A549 (cell line): ENCODE measurements at regions not wholly inside any gene's neighbourhood (a gene's known extent, or its start where the extent isn't known, plus 50 kb on each side); places are given as distances from the start of the nearest gene placed in this dataset.

Experiments
- ATAC-seq, 2 experiments: fragments of 200-7000 bp in 1 of 2; fragments of >200 bp in 1 of 2; cut with Nextera tagmentation in 1 of 2; cut with Tn5 transposase in 1 of 2; 3 replicates each; pipeline versions ENCODE4 v1.8.0 to v1.9.1; 2018 to 2020; ENCODE audit warnings: mild to moderate bottlenecking in 1 of 2, moderate library complexity in 1 of 2
- CTCF ChIA-PET: fragments of 300-600 bp; sonication (Branson Sonifier 250); formaldehyde crosslinking; extraction: SDS; loops from one replicate; lab custom pipeline; 2021; ENCODE audit warnings: antibody characterized with exemption, inconsistent platforms; lab: Yijun Ruan, JAX
- POLR2A ChIA-PET: fragments of 350-600 bp; formaldehyde crosslinking; extraction: SDS; loops from one replicate; lab custom pipeline; 2021; ENCODE audit warnings: antibody characterized with exemption, inconsistent platforms; lab: Yijun Ruan, JAX
- DNase-seq, 2 experiments: peaks; one replicate each; pipeline versions ENCODE4 v3.0.0 to v3.0.0-alpha.2; 2011 to 2016; ENCODE audit warnings: low read depth in 1 of 2, low spot score in 1 of 2
- FAIRE-seq: peaks from 2 replicates; lab custom pipeline; 2011; peaks lifted over from hg19 to GRCh38; lab: Jason Lieb, UNC
- H3K27ac ChIP-seq, 2 experiments: fragments of >200 bp; sonication (Bioruptor Twin); formaldehyde crosslinking; 3 replicates each; pipeline ENCODE4 v1.5.1; 2016 to 2017
- H3K4me1 ChIP-seq: fragments of >200 bp; sonication (Bioruptor Twin); formaldehyde crosslinking; 3 replicates; pipeline ENCODE4 v1.6.1; 2016
- H3K4me2 ChIP-seq: fragments of >200 bp; sonication (Bioruptor Twin); formaldehyde crosslinking; 3 replicates; pipeline ENCODE4 v1.6.1; 2016
- H3K4me3 ChIP-seq: fragments of >200 bp; sonication (Bioruptor Twin); formaldehyde crosslinking; 3 replicates; pipeline ENCODE4 v1.5.1; 2016
- H3K9me3 ChIP-seq: fragments of >200 bp; sonication (Bioruptor Twin); formaldehyde crosslinking; 3 replicates; pipeline ENCODE4 v1.6.1; 2016
- CEBPB ChIP-seq, 2 experiments: fragments of >200 bp in 1 of 2; sonication (Bioruptor Twin) in 1 of 2; formaldehyde crosslinking in 1 of 2; IDR thresholded peaks; 2 replicates each; pipeline ENCODE4 v1.6.1; 2012 to 2016
- EHMT2 ChIP-seq: fragments of 200-600 bp; sonication (generic); IDR thresholded peaks from 2 replicates; pipeline ENCODE4 v1.6.1; 2016; ENCODE audit warnings: antibody characterized with exemption, low read depth, mild to moderate bottlenecking, moderate library complexity
- FOSB ChIP-seq: fragments of 250-450 bp; sonication (Bioruptor Pico); IDR thresholded peaks from 2 replicates; pipeline ENCODE4 v1.5.0; 2020; ENCODE audit warnings: mild to moderate bottlenecking, moderate library complexity
- FOXS1 ChIP-seq: fragments of 250-450 bp; sonication (Bioruptor Pico); IDR thresholded peaks from 2 replicates; pipeline ENCODE4 v1.5.0; 2020; ENCODE audit warnings: mild to moderate bottlenecking, moderate library complexity
- HOXB13 ChIP-seq: fragments of 250-450 bp; sonication (Bioruptor Pico); IDR thresholded peaks from 2 replicates; pipeline ENCODE4 v1.5.0; 2020; ENCODE audit warnings: low read depth, mild to moderate bottlenecking, moderate library complexity
- PHF8 ChIP-seq: fragments of 200-600 bp; sonication (generic); IDR thresholded peaks from 2 replicates; pipeline ENCODE4 v1.6.1; 2016; ENCODE audit warnings: low read depth, mild to moderate bottlenecking, antibody characterized with exemption, moderate library complexity, borderline replicate concordance
- RAD21 ChIP-seq, 2 experiments: fragments of >200 bp in 1 of 2; sonication (Bioruptor Twin) in 1 of 2; formaldehyde crosslinking in 1 of 2; IDR thresholded peaks in 1 of 2; conservative IDR thresholded peaks in 1 of 2; 2 replicates in 1 of 2; 3 replicates in 1 of 2; pipeline ENCODE4 v1.6.1; 2012 to 2018; ENCODE audit warnings: inconsistent platforms in 1 of 2
- RCOR1 ChIP-seq: fragments of 150-350 bp; IDR thresholded peaks from 2 replicates; pipeline ENCODE4 v1.6.1; 2014; ENCODE audit warnings: antibody characterized with exemption, low read length, low read depth
- RNF2 ChIP-seq: fragments of 200-600 bp; sonication (generic); IDR thresholded peaks from 2 replicates; pipeline ENCODE4 v1.6.1; 2016; ENCODE audit warnings: low read depth, mild to moderate bottlenecking, antibody characterized with exemption, moderate library complexity, borderline replicate concordance
- SMC3 ChIP-seq: fragments of >200 bp; sonication (Bioruptor Twin); formaldehyde crosslinking; IDR thresholded peaks from 3 replicates; pipeline ENCODE4 v1.6.1; 2018; ENCODE audit warnings: inconsistent platforms
- TP53 ChIP-seq: fragments of 250-450 bp; sonication (Bioruptor Pico); IDR thresholded peaks from 2 replicates; pipeline ENCODE4 v1.5.0; 2021; ENCODE audit warnings: mild to moderate bottlenecking, moderate library complexity
- WGBS: methylation state at CpG from one replicate; pipeline ENCODE4 v1.1.6; 2017; ENCODE audit errors: missing lambda C conversion rate; 5-methylcytosine and 5-hydroxymethylcytosine counted together
- TF ChIP-seq, protein P1 (sequence below): IDR thresholded peaks from 2 replicates; pipeline ENCODE4 v1.6.1; 2012; ENCODE audit warnings: low read depth, borderline replicate concordance
- TF ChIP-seq, protein P2 (sequence below): fragments of 250-450 bp; sonication (Bioruptor Pico); IDR thresholded peaks from 2 replicates; pipeline ENCODE4 v1.5.0; 2020; ENCODE audit warnings: low read depth, mild to moderate bottlenecking, moderate library complexity
- TF ChIP-seq, protein P3 (sequence below): IDR thresholded peaks from 2 replicates; pipeline ENCODE4 v1.6.1; 2012
- TF ChIP-seq, protein P4 (sequence below): fragments of >200 bp; sonication (Bioruptor Twin); formaldehyde crosslinking; IDR thresholded peaks from 3 replicates; pipeline ENCODE4 v1.5.1; 2016

DNA sequence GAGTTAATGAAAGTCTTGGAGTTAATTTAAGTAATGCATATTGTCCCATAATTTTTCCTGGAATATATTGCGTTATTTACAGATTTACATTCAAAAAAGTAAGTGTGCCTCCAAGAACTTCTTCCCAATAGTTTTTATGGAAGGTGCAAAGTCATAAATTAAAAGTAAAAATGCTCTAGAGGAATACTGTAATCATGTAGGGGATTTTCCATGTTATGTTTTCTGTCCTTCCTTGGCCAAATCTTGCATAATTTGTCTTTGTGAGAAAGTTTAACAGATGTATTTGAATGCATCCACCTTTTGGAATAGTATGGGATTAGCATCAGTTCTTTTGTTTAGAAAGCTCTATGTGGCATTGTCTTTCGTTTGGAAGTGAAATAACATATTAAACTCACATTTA lies 144.1 kb upstream of the GIMD1 start (continued):
- TF ChIP-seq EHMT2 (no peak), HOXB13 (no peak)

DNA sequence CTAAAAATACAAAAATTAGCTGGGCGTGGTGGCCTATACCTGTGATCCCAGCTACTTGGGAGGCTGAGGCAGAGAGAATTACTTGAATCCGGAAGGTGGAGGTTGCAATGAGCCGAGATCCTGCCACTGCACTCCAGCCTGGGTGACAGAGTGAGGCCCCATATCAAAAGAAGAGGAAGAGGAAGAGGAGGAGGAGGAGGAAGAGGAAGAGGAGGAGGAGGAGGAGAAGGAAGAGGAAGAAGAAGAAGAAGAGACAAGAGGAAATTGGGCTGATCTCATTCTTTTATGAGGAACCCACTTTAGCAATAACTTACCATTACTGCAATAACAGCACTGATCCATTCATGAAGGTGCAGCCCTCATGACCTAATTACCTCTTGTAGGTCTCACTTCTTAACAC lies 138.9 kb upstream of the GIMD1 start:
- Histone ChIP-seq H3K4me3 (no peak overlapping the region), H3K27ac (no peak overlapping the region), H3K4me1 (no peaks in the 10 kb centered on the region), H3K9me3 (no peaks in the 10 kb centered on the region), H3K4me2 (no peak overlapping the region)
- no peak for DNase-seq
- no peak for FAIRE-seq
- WGBS = 88% methylated on average over 2 of the region's 3 CpGs
- ChIA-PET POLR2A (no interaction called here), CTCF (no interaction called here)
- TF ChIP-seq CEBPB (IDR thresholded peaks at IDR 0.05) (no peak), FOSB (no peak)
- ATAC-seq = no peak

DNA sequence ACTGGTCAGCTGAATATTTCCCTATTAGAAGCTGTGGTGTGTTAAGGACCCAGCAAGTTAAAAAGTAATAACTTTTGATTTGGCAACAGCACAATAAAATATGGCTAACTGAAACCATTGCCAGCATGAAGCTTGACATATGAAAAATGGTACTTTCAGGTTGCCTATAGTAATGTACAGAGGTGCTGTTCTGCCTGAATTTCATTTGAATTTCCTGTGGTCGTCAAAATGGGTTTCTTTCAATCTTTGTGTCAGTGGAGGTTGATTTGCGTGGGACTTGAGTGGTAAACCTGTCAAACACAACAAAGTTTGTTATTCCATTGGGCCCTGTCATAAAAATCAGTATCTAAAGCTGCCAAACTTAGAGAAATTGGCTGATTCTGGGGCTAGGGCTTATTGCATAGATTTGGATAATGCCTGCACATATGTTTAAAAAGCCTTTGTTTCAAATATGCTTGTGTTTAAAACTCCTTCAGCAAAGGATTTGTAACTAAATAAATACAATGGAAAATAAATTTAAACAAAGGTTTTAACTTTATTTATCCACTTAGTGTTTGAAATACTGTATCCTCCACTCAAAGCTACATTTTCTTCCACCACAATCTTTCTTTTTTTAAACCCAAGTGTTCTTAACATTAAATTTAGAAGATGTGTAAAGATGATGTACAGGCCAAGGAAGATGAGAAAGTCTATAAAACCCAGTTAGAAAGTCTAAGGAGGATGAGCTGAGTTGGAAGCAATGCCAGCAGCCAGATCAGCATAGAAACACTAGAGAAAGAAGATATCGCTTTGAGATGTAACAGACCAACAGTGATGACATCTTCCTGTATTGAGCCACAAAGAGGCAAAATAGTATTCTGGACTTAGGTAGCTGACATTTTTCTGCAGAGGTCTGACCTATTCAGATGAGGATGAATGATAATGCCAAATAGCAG lies 134.8 kb upstream of the GIMD1 start:
- ChIA-PET POLR2A (no interaction called here), CTCF (interaction anchor here (0.8 to 1.8 kb wide), 4 partner anchors 8 to 237 kb away, joined by 3 to 15 read pairs (median 6); partner anchors contain the start of gene GIMD1)
- TF ChIP-seq RNF2 = no peak
- TF ChIP-seq RCOR1 = no peak
- TF ChIP-seq EHMT2 = no peak
- TF ChIP-seq, protein P1, sequence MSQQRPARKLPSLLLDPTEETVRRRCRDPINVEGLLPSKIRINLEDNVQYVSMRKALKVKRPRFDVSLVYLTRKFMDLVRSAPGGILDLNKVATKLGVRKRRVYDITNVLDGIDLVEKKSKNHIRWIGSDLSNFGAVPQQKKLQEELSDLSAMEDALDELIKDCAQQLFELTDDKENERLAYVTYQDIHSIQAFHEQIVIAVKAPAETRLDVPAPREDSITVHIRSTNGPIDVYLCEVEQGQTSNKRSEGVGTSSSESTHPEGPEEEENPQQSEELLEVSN = no peak
- TF ChIP-seq TP53 = no peak
- TF ChIP-seq RAD21 (conservative IDR thresholded peaks at IDR 0.05 in 1 of 2, IDR thresholded peaks at IDR 0.05 in 1 of 2) = no peak
- TF ChIP-seq, protein P2, sequence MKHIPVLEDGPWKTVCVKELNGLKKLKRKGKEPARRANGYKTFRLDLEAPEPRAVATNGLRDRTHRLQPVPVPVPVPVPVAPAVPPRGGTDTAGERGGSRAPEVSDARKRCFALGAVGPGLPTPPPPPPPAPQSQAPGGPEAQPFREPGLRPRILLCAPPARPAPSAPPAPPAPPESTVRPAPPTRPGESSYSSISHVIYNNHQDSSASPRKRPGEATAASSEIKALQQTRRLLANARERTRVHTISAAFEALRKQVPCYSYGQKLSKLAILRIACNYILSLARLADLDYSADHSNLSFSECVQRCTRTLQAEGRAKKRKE (CRISPR knock-in tag) = no peak
- TF ChIP-seq FOXS1 = no peak
- no peak for TF ChIP-seq SMC3
- TF ChIP-seq, protein P3, sequence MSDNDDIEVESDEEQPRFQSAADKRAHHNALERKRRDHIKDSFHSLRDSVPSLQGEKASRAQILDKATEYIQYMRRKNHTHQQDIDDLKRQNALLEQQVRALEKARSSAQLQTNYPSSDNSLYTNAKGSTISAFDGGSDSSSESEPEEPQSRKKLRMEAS = no peak
- Histone ChIP-seq H3K27ac (no peak overlapping the region), H3K4me1 (no peaks in the 10 kb centered on the region), H3K4me3 (no peak overlapping the region), H3K9me3 (no peaks in the 10 kb centered on the region), H3K4me2 (no peak overlapping the region)
- no peak for ATAC-seq
- 67% methylated on average over 3 of the region's 3 CpGs for WGBS
- no peak for FAIRE-seq
- no peak for DNase-seq

DNA sequence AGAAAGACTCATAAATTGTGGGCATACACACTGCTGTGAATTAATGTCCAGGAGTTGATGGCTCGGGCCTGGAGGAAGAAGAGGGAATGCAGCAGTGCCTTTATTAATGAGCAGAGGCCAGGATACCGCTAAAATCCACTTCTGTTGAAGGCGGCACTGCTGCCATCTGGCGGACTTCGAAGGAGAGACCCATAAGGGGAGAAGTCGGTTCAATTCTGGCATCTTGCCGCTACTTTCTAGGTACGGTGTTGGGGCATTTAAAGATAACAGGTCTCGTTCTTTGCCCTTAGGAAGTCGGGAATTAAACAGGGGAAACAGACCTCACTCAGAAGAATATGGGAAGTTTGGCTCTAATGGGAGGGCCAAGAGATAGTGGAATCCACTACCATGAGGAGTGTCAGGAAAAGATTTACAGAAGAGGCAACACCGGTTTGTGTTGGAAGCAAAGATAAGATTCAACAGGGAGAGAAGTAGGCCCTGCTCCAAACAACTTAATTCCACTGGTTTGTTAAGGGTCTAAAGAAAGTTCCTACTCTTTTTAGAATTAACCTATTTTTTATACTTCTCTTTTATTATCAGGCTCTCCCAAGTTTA lies 133.6 kb upstream of the GIMD1 start:
- H3K9me3 ChIP-seq = no peaks in the 10 kb centered on the region
- peak; percentile 84 for TF ChIP-seq SMC3
- no peak for TF ChIP-seq PHF8
- peak; percentile 66 to 71 for TF ChIP-seq RAD21 (conservative IDR thresholded peaks at IDR 0.05 in 1 of 2, IDR thresholded peaks at IDR 0.05 in 1 of 2)
- TF ChIP-seq, protein P4, sequence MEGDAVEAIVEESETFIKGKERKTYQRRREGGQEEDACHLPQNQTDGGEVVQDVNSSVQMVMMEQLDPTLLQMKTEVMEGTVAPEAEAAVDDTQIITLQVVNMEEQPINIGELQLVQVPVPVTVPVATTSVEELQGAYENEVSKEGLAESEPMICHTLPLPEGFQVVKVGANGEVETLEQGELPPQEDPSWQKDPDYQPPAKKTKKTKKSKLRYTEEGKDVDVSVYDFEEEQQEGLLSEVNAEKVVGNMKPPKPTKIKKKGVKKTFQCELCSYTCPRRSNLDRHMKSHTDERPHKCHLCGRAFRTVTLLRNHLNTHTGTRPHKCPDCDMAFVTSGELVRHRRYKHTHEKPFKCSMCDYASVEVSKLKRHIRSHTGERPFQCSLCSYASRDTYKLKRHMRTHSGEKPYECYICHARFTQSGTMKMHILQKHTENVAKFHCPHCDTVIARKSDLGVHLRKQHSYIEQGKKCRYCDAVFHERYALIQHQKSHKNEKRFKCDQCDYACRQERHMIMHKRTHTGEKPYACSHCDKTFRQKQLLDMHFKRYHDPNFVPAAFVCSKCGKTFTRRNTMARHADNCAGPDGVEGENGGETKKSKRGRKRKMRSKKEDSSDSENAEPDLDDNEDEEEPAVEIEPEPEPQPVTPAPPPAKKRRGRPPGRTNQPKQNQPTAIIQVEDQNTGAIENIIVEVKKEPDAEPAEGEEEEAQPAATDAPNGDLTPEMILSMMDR = peak; percentile 55
- POLR2A ChIA-PET = no interaction called here
- no peak overlapping the region for H3K4me3 ChIP-seq
- CTCF ChIA-PET = interaction anchor here (1.8 kb wide), 1 partner anchor 132 kb away, joined by 15 read pairs; the partner anchor contains the start of gene GIMD1
- no peaks in the 10 kb centered on the region for H3K4me1 ChIP-seq
- peak overlapping the region; percentile 34; the same call in 2 of the 3 replicates for H3K4me2 ChIP-seq
- DNase-seq (peak; percentile 18 to 47), FAIRE-seq (no peak), ATAC-seq (peak; percentile 89 to 93)
- H3K27ac ChIP-seq = no peak overlapping the region
- 11% methylated on average over 11 of the region's 11 CpGs for WGBS
